ENCODE measurements at regions not wholly inside any gene's neighbourhood (a gene's known extent, or its start where the extent isn't known, plus 50 kb on each side); places are given as distances from the start of the nearest gene placed in this dataset.

DNA sequence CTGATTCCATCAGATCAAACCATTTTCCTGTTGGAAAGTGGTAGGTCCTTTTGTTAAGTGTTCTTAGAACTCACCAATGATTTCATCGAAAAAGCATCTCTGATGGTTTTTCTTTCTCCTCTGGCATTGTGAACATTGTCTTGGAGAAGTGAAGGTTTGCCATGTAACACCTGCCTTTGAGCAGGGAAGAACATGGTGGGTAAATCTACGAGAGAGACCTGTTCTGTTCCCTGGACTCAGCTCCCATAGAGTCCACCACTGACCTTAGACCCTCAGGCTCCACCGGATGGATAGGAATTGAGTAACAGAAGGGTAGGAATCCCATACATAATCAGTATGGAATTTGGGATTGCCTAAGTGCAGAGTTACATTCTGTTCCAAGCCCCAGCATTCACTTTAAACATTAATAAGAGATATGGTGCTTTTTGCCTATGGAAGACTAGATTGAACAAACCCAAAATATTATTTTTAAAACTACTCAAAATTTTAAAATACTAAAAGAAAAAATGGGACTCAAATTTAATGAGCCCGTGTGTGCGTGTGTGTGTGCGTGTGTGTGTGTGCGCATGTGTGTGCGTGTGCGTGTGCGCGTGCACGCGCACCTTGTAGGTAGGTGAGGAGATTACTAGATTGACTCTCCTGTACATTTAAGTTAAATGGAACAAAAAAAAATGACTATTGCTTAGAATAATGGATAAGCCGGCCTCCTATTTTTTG lies 92.0 kb downstream of the C9orf152 start (continued):
- TF ChIP-seq RARA (CRISPR knock-in tag; IDR thresholded peaks at IDR 0.05) (peak; percentile 78), HNF4A (CRISPR knock-in tag; IDR thresholded peaks at IDR 0.05) (peak; percentile 89), ZMAT3 (CRISPR knock-in tag; conservative IDR thresholded peaks at IDR 0.05) (no peak), ELK4 (CRISPR knock-in tag; IDR thresholded peaks at IDR 0.05; ENCODE audit: borderline replicate concordance) (no peak), ZEB1 (IDR thresholded peaks at IDR 0.05; ENCODE audit: insufficient replicate concordance, low read depth) (peak; percentile 58), ZNF703 (CRISPR knock-in tag; IDR thresholded peaks at IDR 0.05; ENCODE audit: borderline replicate concordance) (no peak), TEAD3 (CRISPR knock-in tag; optimal IDR thresholded peaks at IDR 0.05; ENCODE audit: borderline replicate concordance) (peak; percentile 98), HNRNPUL1 (IDR thresholded peaks at IDR 0.05; ENCODE audit: low read depth, low read length) (no peak), SMC3 (IDR thresholded peaks at IDR 0.05; ENCODE audit: low read length) (peak; percentile 30; the same call in 1 of the 2 replicates), ZNF547 (CRISPR knock-in tag; IDR thresholded peaks at IDR 0.05) (no peak), STAT5B (CRISPR knock-in tag; IDR thresholded peaks at IDR 0.05) (no peak), NR3C1 (CRISPR knock-in tag; IDR thresholded peaks at IDR 0.05) (no peak), RFXANK (CRISPR knock-in tag; IDR thresholded peaks at IDR 0.05) (0 out of 2 replicates have a peak, but pooled peaks have one; percentile 51), ZNF225 (CRISPR knock-in tag; IDR thresholded peaks at IDR 0.05) (no peak), CEBPG (CRISPR knock-in tag; IDR thresholded peaks at IDR 0.05) (peak; percentile 96), MBD4 (IDR thresholded peaks at IDR 0.05; ENCODE audit: borderline replicate concordance, low read length) (no peak), MAFF (IDR thresholded peaks at IDR 0.05; ENCODE audit: low read depth, low read length) (no peak), ZNF747 (CRISPR knock-in tag; IDR thresholded peaks at IDR 0.05; ENCODE audit: borderline replicate concordance) (no peak), MXD4 (CRISPR knock-in tag; IDR thresholded peaks at IDR 0.05) (no peak), FOXC1 (CRISPR knock-in tag; IDR thresholded peaks at IDR 0.05; ENCODE audit: borderline replicate concordance) (no peak), TEF (CRISPR knock-in tag; IDR thresholded peaks at IDR 0.05) (no peak), ZNF251 (CRISPR knock-in tag; IDR thresholded peaks at IDR 0.05) (no peak), ZNF18 (CRISPR knock-in tag; IDR thresholded peaks at IDR 0.05; ENCODE audit: insufficient replicate concordance) (no peak), ATAD3A (CRISPR knock-in tag; IDR thresholded peaks at IDR 0.05) (no peak), ZNF431 (CRISPR knock-in tag; IDR thresholded peaks at IDR 0.05; ENCODE audit: borderline replicate concordance, low read depth) (0 out of 2 replicates have a peak, but pooled peaks have one; percentile 51)
- TF ChIP-seq, protein P1, sequence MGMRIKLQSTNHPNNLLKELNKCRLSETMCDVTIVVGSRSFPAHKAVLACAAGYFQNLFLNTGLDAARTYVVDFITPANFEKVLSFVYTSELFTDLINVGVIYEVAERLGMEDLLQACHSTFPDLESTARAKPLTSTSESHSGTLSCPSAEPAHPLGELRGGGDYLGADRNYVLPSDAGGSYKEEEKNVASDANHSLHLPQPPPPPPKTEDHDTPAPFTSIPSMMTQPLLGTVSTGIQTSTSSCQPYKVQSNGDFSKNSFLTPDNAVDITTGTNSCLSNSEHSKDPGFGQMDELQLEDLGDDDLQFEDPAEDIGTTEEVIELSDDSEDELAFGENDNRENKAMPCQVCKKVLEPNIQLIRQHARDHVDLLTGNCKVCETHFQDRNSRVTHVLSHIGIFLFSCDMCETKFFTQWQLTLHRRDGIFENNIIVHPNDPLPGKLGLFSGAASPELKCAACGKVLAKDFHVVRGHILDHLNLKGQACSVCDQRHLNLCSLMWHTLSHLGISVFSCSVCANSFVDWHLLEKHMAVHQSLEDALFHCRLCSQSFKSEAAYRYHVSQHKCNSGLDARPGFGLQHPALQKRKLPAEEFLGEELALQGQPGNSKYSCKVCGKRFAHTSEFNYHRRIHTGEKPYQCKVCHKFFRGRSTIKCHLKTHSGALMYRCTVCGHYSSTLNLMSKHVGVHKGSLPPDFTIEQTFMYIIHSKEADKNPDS (CRISPR knock-in tag; IDR thresholded peaks at IDR 0.05): 0 out of 2 replicates have a peak, but pooled peaks have one; percentile 19
